ENCODE measurements at regions not wholly inside any gene's neighbourhood (a gene's known extent, or its start where the extent isn't known, plus 50 kb on each side); places are given as distances from the start of the nearest gene placed in this dataset.

GRCh38 chr20:22985239-22985778 is 49.8 kb upstream of the SSTR4 start (continued):
- TF ChIP-seq CTBP1 (IDR thresholded peaks at IDR 0.05; ENCODE audit: borderline replicate concordance) (no peak), HES1 (IDR thresholded peaks at IDR 0.05; ENCODE audit: low read depth) (no peak), MITF (IDR thresholded peaks at IDR 0.05) (no peak), TSC22D4 (tag; IDR thresholded peaks at IDR 0.05) (no peak), RAD51 (IDR thresholded peaks at IDR 0.05; ENCODE audit: borderline replicate concordance, low read depth) (no peak), ZNF3 (CRISPR knock-in tag; IDR thresholded peaks at IDR 0.05) (no peak), NELFE (IDR thresholded peaks at IDR 0.05; ENCODE audit: insufficient read depth, insufficient read length) (no peak), ZNF263 (CRISPR knock-in tag; IDR thresholded peaks at IDR 0.05; ENCODE audit: borderline replicate concordance) (no peak), KDM4B (IDR thresholded peaks at IDR 0.05; ENCODE audit: borderline replicate concordance in 2 of 2, low read depth in 1 of 2) (no peak), TCF7 (IDR thresholded peaks at IDR 0.05; ENCODE audit: borderline replicate concordance) (no peak), HNRNPLL (IDR thresholded peaks at IDR 0.05; ENCODE audit: low read depth, low read length, poor library complexity, severe bottlenecking) (no peak)

Data from K562 (cell line).